ENCODE measurements at regions not wholly inside any gene's neighbourhood (a gene's known extent, or its start where the extent isn't known, plus 50 kb on each side); places are given as distances from the start of the nearest gene placed in this dataset.

DNA sequence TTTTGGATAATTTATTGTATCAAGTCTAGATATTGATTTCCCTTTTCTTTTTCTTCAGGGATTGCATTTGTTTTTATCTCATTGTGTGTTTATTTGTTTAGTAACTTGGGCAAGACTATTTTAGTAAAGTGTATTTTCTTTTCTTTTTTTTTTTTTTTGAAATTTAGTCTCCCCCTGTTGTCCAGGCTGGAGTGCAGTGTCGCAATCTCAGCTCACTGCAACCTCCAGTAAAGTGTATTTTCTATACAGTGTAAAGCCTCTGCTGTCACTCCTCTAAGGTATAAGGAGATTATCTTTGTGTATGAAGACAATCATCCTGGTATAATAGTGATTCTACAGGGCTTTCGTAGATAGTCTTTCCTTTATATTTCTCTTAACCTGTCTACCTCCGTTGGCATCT is 2546.0 kb downstream of the PCDH9 start:
- ChIA-PET CTCF (no interaction called here), POLR2A (no interaction called here)
- Mint-ChIP-seq H3K4me3 (no peak overlapping the region), H3K4me1 (peaks cover 35% of the 10 kb centered on the region), H3K36me3 (peaks cover 3% of the 10 kb centered on the region; the same call in 1 of the 2 replicates), H3K27me3 (ENCODE audit: low read depth) (no peaks in the 10 kb centered on the region), H3K9me3 (peaks cover 15% of the 10 kb centered on the region; the same call in 1 of the 2 replicates), H3K27ac (peak overlapping the region; percentile 88)
- ATAC-seq (peak; percentile 15), DNase-seq (ENCODE audit: low spot score) (no peak)
- TF ChIP-seq, protein P1, sequence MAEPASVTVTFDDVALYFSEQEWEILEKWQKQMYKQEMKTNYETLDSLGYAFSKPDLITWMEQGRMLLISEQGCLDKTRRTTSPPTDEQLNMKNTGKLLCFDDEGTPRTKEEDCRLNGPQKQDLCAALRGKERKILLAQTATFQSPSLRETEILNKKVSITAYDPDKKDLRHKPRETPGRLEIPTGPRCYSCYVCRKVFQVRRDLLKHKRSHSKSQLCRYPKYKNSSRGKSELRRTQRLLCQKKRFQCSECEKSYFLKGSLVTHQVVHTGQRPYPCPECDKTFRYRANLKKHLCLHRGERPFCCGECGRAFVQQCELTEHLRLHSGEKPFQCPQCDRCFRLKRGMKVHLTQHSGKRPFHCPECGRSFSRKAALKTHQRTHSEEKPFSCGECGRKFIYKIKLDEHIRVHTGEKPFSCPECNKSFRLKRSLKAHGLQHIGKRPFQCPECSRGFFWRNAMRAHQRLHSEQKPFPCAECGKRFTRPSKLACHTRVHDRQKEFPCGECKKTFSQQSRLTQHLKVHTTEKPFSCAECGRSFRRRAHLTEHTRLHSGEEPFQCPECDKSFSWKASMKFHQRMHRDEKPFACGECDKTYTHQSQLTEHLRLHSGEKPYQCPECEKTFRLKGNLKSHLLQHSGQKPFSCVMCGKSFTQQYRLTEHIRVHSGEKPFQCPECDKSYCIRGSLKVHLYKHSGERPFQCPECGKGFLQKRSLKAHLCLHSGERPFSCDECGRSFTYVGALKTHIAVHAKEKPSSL (CRISPR knock-in tag; conservative IDR thresholded peaks at IDR 0.05) = no peak
- TF ChIP-seq NR1H2 (CRISPR knock-in tag; IDR thresholded peaks at IDR 0.05) (no peak), EMX1 (CRISPR knock-in tag; IDR thresholded peaks at IDR 0.05) (no peak), ZNF232 (CRISPR knock-in tag; IDR thresholded peaks at IDR 0.05) (no peak), IRF2 (CRISPR knock-in tag; IDR thresholded peaks at IDR 0.05; ENCODE audit: borderline replicate concordance, low read depth) (no peak), RELA (CRISPR knock-in tag; IDR thresholded peaks at IDR 0.05; ENCODE audit: borderline replicate concordance) (no peak), NFATC4 (CRISPR knock-in tag; IDR thresholded peaks at IDR 0.05) (no peak), NR2C2 (CRISPR knock-in tag; IDR thresholded peaks at IDR 0.05) (no peak), ZNF423 (CRISPR knock-in tag; IDR thresholded peaks at IDR 0.05) (no peak), TP53 (CRISPR knock-in tag; IDR thresholded peaks at IDR 0.05) (no peak), ZNF317 (CRISPR knock-in tag; IDR thresholded peaks at IDR 0.05; ENCODE audit: borderline replicate concordance, low read depth) (no peak)
- TF ChIP-seq, protein P2, sequence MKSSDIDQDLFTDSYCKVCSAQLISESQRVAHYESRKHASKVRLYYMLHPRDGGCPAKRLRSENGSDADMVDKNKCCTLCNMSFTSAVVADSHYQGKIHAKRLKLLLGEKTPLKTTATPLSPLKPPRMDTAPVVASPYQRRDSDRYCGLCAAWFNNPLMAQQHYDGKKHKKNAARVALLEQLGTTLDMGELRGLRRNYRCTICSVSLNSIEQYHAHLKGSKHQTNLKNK (CRISPR knock-in tag; IDR thresholded peaks at IDR 0.05) = no peak
- TF ChIP-seq, protein P3, sequence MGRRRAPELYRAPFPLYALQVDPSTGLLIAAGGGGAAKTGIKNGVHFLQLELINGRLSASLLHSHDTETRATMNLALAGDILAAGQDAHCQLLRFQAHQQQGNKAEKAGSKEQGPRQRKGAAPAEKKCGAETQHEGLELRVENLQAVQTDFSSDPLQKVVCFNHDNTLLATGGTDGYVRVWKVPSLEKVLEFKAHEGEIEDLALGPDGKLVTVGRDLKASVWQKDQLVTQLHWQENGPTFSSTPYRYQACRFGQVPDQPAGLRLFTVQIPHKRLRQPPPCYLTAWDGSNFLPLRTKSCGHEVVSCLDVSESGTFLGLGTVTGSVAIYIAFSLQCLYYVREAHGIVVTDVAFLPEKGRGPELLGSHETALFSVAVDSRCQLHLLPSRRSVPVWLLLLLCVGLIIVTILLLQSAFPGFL (CRISPR knock-in tag; IDR thresholded peaks at IDR 0.05; ENCODE audit: borderline replicate concordance) = no peak
- TF ChIP-seq, protein P4, sequence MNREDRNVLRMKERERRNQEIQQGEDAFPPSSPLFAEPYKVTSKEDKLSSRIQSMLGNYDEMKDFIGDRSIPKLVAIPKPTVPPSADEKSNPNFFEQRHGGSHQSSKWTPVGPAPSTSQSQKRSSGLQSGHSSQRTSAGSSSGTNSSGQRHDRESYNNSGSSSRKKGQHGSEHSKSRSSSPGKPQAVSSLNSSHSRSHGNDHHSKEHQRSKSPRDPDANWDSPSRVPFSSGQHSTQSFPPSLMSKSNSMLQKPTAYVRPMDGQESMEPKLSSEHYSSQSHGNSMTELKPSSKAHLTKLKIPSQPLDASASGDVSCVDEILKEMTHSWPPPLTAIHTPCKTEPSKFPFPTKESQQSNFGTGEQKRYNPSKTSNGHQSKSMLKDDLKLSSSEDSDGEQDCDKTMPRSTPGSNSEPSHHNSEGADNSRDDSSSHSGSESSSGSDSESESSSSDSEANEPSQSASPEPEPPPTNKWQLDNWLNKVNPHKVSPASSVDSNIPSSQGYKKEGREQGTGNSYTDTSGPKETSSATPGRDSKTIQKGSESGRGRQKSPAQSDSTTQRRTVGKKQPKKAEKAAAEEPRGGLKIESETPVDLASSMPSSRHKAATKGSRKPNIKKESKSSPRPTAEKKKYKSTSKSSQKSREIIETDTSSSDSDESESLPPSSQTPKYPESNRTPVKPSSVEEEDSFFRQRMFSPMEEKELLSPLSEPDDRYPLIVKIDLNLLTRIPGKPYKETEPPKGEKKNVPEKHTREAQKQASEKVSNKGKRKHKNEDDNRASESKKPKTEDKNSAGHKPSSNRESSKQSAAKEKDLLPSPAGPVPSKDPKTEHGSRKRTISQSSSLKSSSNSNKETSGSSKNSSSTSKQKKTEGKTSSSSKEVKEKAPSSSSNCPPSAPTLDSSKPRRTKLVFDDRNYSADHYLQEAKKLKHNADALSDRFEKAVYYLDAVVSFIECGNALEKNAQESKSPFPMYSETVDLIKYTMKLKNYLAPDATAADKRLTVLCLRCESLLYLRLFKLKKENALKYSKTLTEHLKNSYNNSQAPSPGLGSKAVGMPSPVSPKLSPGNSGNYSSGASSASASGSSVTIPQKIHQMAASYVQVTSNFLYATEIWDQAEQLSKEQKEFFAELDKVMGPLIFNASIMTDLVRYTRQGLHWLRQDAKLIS (CRISPR knock-in tag; IDR thresholded peaks at IDR 0.05; ENCODE audit: borderline replicate concordance) = no peak
- TF ChIP-seq, protein P5, sequence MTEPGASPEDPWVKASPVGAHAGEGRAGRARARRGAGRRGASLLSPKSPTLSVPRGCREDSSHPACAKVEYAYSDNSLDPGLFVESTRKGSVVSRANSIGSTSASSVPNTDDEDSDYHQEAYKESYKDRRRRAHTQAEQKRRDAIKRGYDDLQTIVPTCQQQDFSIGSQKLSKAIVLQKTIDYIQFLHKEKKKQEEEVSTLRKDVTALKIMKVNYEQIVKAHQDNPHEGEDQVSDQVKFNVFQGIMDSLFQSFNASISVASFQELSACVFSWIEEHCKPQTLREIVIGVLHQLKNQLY (CRISPR knock-in tag; IDR thresholded peaks at IDR 0.05) = no peak
- TF ChIP-seq, protein P6, sequence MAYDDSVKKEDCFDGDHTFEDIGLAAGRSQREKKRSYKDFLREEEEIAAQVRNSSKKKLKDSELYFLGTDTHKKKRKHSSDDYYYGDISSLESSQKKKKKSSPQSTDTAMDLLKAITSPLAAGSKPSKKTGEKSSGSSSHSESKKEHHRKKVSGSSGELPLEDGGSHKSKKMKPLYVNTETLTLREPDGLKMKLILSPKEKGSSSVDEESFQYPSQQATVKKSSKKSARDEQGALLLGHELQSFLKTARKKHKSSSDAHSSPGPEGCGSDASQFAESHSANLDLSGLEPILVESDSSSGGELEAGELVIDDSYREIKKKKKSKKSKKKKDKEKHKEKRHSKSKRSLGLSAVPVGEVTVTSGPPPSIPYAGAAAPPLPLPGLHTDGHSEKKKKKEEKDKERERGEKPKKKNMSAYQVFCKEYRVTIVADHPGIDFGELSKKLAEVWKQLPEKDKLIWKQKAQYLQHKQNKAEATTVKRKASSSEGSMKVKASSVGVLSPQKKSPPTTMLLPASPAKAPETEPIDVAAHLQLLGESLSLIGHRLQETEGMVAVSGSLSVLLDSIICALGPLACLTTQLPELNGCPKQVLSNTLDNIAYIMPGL (CRISPR knock-in tag; IDR thresholded peaks at IDR 0.05) = no peak
- TF ChIP-seq, protein P7, sequence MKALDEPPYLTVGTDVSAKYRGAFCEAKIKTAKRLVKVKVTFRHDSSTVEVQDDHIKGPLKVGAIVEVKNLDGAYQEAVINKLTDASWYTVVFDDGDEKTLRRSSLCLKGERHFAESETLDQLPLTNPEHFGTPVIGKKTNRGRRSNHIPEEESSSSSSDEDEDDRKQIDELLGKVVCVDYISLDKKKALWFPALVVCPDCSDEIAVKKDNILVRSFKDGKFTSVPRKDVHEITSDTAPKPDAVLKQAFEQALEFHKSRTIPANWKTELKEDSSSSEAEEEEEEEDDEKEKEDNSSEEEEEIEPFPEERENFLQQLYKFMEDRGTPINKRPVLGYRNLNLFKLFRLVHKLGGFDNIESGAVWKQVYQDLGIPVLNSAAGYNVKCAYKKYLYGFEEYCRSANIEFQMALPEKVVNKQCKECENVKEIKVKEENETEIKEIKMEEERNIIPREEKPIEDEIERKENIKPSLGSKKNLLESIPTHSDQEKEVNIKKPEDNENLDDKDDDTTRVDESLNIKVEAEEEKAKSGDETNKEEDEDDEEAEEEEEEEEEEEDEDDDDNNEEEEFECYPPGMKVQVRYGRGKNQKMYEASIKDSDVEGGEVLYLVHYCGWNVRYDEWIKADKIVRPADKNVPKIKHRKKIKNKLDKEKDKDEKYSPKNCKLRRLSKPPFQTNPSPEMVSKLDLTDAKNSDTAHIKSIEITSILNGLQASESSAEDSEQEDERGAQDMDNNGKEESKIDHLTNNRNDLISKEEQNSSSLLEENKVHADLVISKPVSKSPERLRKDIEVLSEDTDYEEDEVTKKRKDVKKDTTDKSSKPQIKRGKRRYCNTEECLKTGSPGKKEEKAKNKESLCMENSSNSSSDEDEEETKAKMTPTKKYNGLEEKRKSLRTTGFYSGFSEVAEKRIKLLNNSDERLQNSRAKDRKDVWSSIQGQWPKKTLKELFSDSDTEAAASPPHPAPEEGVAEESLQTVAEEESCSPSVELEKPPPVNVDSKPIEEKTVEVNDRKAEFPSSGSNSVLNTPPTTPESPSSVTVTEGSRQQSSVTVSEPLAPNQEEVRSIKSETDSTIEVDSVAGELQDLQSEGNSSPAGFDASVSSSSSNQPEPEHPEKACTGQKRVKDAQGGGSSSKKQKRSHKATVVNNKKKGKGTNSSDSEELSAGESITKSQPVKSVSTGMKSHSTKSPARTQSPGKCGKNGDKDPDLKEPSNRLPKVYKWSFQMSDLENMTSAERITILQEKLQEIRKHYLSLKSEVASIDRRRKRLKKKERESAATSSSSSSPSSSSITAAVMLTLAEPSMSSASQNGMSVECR (CRISPR knock-in tag; IDR thresholded peaks at IDR 0.05; ENCODE audit: borderline replicate concordance) = no peak
- TF ChIP-seq, protein P8, sequence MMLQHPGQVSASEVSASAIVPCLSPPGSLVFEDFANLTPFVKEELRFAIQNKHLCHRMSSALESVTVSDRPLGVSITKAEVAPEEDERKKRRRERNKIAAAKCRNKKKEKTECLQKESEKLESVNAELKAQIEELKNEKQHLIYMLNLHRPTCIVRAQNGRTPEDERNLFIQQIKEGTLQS (CRISPR knock-in tag; conservative IDR thresholded peaks at IDR 0.05) = no peak
- TF ChIP-seq, protein P9, sequence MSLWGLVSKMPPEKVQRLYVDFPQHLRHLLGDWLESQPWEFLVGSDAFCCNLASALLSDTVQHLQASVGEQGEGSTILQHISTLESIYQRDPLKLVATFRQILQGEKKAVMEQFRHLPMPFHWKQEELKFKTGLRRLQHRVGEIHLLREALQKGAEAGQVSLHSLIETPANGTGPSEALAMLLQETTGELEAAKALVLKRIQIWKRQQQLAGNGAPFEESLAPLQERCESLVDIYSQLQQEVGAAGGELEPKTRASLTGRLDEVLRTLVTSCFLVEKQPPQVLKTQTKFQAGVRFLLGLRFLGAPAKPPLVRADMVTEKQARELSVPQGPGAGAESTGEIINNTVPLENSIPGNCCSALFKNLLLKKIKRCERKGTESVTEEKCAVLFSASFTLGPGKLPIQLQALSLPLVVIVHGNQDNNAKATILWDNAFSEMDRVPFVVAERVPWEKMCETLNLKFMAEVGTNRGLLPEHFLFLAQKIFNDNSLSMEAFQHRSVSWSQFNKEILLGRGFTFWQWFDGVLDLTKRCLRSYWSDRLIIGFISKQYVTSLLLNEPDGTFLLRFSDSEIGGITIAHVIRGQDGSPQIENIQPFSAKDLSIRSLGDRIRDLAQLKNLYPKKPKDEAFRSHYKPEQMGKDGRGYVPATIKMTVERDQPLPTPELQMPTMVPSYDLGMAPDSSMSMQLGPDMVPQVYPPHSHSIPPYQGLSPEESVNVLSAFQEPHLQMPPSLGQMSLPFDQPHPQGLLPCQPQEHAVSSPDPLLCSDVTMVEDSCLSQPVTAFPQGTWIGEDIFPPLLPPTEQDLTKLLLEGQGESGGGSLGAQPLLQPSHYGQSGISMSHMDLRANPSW (CRISPR knock-in tag; conservative IDR thresholded peaks at IDR 0.05; ENCODE audit: low read depth) = no peak
